HCT116 (cell line): ENCODE measurements at regions not wholly inside any gene's neighbourhood (a gene's known extent, or its start where the extent isn't known, plus 50 kb on each side); places are given as distances from the start of the nearest gene placed in this dataset.

Source experiments
- ATAC-seq: fragments of 200-7000 bp; cut with Tn5 transposase; 2 replicates; pipeline ENCODE4 v1.9.1; 2020; ENCODE audit warnings: mild to moderate bottlenecking, moderate library complexity
- BruUV-seq: library from RNA; stranded (reverse); fragments of 400-500 nt; replicated peaks from 2 replicates; lab custom pipeline; 2021; lab: Mats Ljungman, UMichigan
- CTCF ChIA-PET: fragments of 300-600 bp; sonication (Branson Sonifier 250); formaldehyde crosslinking; loops from one replicate; lab custom pipeline; 2021; ENCODE audit warnings: antibody characterized with exemption; lab: Charles Lee
- POLR2A ChIA-PET: fragments of 300-600, 350-600 bp; sonication (Branson Sonifier 250); formaldehyde crosslinking; loops from one replicate; lab custom pipeline; 2021; ENCODE audit warnings: antibody characterized with exemption; lab: Charles Lee
- RAD21 ChIA-PET, 2 experiments: fragments of 300-600 bp; sonication (Branson Sonifier 250); formaldehyde crosslinking; loops; one replicate each; lab custom pipeline; 2023; ENCODE audit warnings: low total read pairs in 2 of 2; ENCODE audit not compliant: uncharacterized antibody in 2 of 2, unreplicated experiment in 2 of 2, low non-redundant PET in 1 of 2; lab: Charles Lee
- DNase-seq: peaks from one replicate; pipeline ENCODE4 v3.0.0-alpha.2; 2010; ENCODE audit warnings: low read depth, low spot score
- H2AFZ ChIP-seq: fragments of 200-600 bp; shearing (Covaris generic), sonication (generic); 2 replicates; pipeline ENCODE4 v1.6.1; 2017; ENCODE audit warnings: low read depth, mixed run types, mixed read lengths, antibody characterized with exemption, low read length; ENCODE audit not compliant: poor library complexity, severe bottlenecking
- H3K27ac ChIP-seq: 2 replicates; pipeline ENCODE4 v1.5.1; 2012; ENCODE audit warnings: low read depth, low read length
- H3K27me3 ChIP-seq: fragments of 200-600 bp; sonication (generic); 2 replicates; pipeline ENCODE4 v1.6.1; 2016; ENCODE audit warnings: mixed run types, low read length, mixed read lengths; ENCODE audit not compliant: insufficient read depth
- H3K36me3 ChIP-seq, 2 experiments: fragments of 200-500 bp in 1 of 2; fragments of 200-600 bp in 1 of 2; sonication (Bioruptor generic) in 1 of 2; sonication (generic) in 1 of 2; 2 replicates each; pipeline versions ENCODE4 v1.5.1 to v1.6.1; 2014 to 2016; ENCODE audit warnings: low read length in 2 of 2, inconsistent platforms in 1 of 2, mixed read lengths in 1 of 2, mixed run types in 1 of 2; ENCODE audit not compliant: insufficient read depth in 2 of 2, control insufficient read depth in 1 of 2
- H3K4me1 ChIP-seq, 2 experiments: fragments of 200-600 bp in 1 of 2; sonication (generic) in 1 of 2; 2 replicates each; pipeline versions ENCODE4 v1.5.1 to v1.6.1; 2012 to 2017; ENCODE audit warnings: low read length in 2 of 2, inconsistent platforms in 1 of 2, mild to moderate bottlenecking in 1 of 2, mixed read lengths in 1 of 2, mixed run types in 1 of 2, moderate library complexity in 1 of 2; ENCODE audit not compliant: insufficient read depth in 2 of 2, control insufficient read depth in 1 of 2
- H3K4me2 ChIP-seq: fragments of 200-600 bp; sonication (generic); 2 replicates; pipeline ENCODE4 v1.6.1; 2017; ENCODE audit warnings: mixed run types, low read length, mixed read lengths
- H3K4me3 ChIP-seq, 2 experiments: fragments of 200-600 bp in 1 of 2; sonication (generic) in 1 of 2; replicated peaks in 1 of 2; 2 replicates each; pipeline ENCODE4 v1.5.1; 2011 to 2016; ENCODE audit warnings: low read length in 2 of 2, control low read depth in 1 of 2, low read depth in 1 of 2, mild to moderate bottlenecking in 1 of 2, mixed read lengths in 1 of 2, mixed run types in 1 of 2
- H3K79me2 ChIP-seq: fragments of 200-600 bp; sonication (generic); 2 replicates; pipeline ENCODE4 v1.6.1; 2017; ENCODE audit warnings: mild to moderate bottlenecking, mixed run types, low read length, moderate library complexity, mixed read lengths; ENCODE audit not compliant: insufficient read depth
- H3K9ac ChIP-seq: fragments of 200-600 bp; sonication (generic); 2 replicates; pipeline ENCODE4 v1.6.1; 2016; ENCODE audit warnings: low read length, mixed read lengths
- H3K9me2 ChIP-seq: fragments of 200-600 bp; sonication (generic), shearing (Covaris generic); 2 replicates; pipeline ENCODE4 v1.6.1; 2017; ENCODE audit warnings: mixed run types, mild to moderate bottlenecking, moderate library complexity; ENCODE audit not compliant: insufficient read depth
- H3K9me3 ChIP-seq, 2 experiments: fragments of 200-500 bp in 1 of 2; fragments of 200-600 bp in 1 of 2; sonication (Bioruptor generic) in 1 of 2; sonication (generic) in 1 of 2; 2 replicates each; pipeline ENCODE4 v1.6.1; 2014 to 2017; ENCODE audit warnings: low read length in 2 of 2, mixed read lengths in 2 of 2, inconsistent platforms in 1 of 2, low read depth in 1 of 2, mild to moderate bottlenecking in 1 of 2, mixed run types in 1 of 2, moderate library complexity in 1 of 2; ENCODE audit not compliant: control insufficient read depth in 1 of 2, insufficient read depth in 1 of 2
- H4K20me1 ChIP-seq: fragments of 200-600 bp; sonication (generic), shearing (Covaris generic); 2 replicates; pipeline ENCODE4 v1.6.1; 2017; ENCODE audit warnings: mixed run types, mild to moderate bottlenecking, moderate library complexity; ENCODE audit not compliant: insufficient read depth
- EZH2 ChIP-seq: fragments of 200-600 bp; sonication (generic); IDR thresholded peaks from 2 replicates; pipeline ENCODE4 v1.6.1; 2017; ENCODE audit warnings: antibody characterized with exemption, mixed run types
- EZH2phosphoT487 ChIP-seq: fragments of 200-600 bp; IDR thresholded peaks from 2 replicates; pipeline ENCODE4 v1.6.1; 2018; ENCODE audit warnings: antibody characterized with exemption, borderline replicate concordance
- POLR2A ChIP-seq: IDR thresholded peaks from 2 replicates; pipeline ENCODE4 v1.7.0; 2011; ENCODE audit warnings: borderline replicate concordance; ENCODE audit not compliant: insufficient read depth, insufficient read length; ENCODE audit errors: extremely low read depth
- TCF7L2 ChIP-seq: IDR thresholded peaks from 2 replicates; pipeline ENCODE4 v1.7.0; 2011; ENCODE audit warnings: borderline replicate concordance, inconsistent platforms; ENCODE audit not compliant: insufficient read depth, insufficient read length; ENCODE audit errors: extremely low read depth
- intact Hi-C: fragments of 100-400 bp; cut with micrococcal nuclease; formaldehyde crosslinking; loops from 2 replicates; pipeline ENCODE4 v1.10.0; 2022
- TF ChIP-seq, protein P1 (sequence below): IDR thresholded peaks from 2 replicates; pipeline ENCODE4 v1.6.1; 2011; ENCODE audit warnings: mild to moderate bottlenecking, low read length, moderate library complexity; ENCODE audit not compliant: insufficient replicate concordance; ENCODE audit errors: extremely low read depth
- TF ChIP-seq, protein P2 (sequence below): IDR thresholded peaks from 2 replicates; pipeline ENCODE4 v1.6.1; 2012

DNA sequence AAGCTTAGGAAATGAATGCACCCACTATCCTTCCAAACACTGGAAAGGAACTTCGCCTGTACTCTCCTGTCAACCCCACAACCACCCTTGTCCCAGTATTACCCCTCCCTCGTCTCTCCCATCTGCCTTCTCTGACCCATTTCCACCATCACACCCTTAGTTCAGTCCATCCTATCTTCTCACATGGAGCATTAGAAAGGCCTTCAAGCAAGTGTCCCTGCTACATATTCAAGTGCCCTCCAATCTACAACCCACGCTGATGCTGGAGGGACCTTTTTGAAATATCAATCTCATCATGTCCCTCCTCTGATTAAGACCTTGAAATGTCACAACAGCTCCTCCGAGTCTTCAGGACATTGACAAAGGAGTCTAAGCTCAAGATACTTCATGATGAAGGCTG lies 133.8 kb upstream of the CCL2 start (continued):
- TF ChIP-seq, protein P1, sequence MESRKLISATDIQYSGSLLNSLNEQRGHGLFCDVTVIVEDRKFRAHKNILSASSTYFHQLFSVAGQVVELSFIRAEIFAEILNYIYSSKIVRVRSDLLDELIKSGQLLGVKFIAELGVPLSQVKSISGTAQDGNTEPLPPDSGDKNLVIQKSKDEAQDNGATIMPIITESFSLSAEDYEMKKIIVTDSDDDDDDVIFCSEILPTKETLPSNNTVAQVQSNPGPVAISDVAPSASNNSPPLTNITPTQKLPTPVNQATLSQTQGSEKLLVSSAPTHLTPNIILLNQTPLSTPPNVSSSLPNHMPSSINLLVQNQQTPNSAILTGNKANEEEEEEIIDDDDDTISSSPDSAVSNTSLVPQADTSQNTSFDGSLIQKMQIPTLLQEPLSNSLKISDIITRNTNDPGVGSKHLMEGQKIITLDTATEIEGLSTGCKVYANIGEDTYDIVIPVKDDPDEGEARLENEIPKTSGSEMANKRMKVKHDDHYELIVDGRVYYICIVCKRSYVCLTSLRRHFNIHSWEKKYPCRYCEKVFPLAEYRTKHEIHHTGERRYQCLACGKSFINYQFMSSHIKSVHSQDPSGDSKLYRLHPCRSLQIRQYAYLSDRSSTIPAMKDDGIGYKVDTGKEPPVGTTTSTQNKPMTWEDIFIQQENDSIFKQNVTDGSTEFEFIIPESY = no peak
- no peak for TF ChIP-seq TCF7L2
- TF ChIP-seq, protein P2, sequence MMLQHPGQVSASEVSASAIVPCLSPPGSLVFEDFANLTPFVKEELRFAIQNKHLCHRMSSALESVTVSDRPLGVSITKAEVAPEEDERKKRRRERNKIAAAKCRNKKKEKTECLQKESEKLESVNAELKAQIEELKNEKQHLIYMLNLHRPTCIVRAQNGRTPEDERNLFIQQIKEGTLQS = no peak
- TF ChIP-seq, all 23 proteins: peak for 0

DNA sequence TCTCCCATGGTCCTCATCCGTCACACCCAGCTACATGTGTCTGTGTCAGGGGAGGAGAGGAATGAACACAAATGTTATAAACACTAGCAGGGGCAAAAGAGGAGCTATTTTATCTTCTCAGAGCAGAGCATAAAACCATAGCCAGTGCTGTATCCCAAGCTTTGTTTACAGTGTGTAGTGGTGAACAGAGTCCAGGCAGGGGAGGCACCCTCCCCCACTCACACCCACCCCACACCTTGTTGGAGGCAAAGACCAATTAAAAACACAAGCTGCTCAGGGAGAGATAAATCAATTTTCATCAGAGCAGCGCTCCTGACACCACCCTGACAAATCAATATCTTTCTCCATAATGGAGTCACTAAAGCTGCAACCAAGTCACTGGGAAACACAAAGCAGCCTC lies 132.6 kb upstream of the CCL2 start:
- Histone ChIP-seq H3K36me3 (no peaks in the 10 kb centered on the region), H3K9me2 (no peaks in the 10 kb centered on the region), H3K4me3 (no peak overlapping the region), H3K27me3 (no peaks in the 10 kb centered on the region), H3K79me2 (no peaks in the 10 kb centered on the region), H3K4me1 (no peaks in the 10 kb centered on the region), H3K4me2 (no peak overlapping the region), H4K20me1 (no peaks in the 10 kb centered on the region), H3K27ac (no peak overlapping the region), H2AFZ (no peak overlapping the region), H3K9ac (no peak overlapping the region), H3K9me3 (peaks cover 0 to 9% of the 10 kb centered on the region in 2 experiments; a peak in 1 of 4 replicates)
- intact Hi-C loops = no loop called here
- ChIA-PET CTCF (no interaction called here), POLR2A (no interaction called here), RAD21 (no interaction called here)
- BruUV-seq = no TSS peak
- ATAC-seq (no peak), DNase-seq (no peak)
- TF ChIP-seq EZH2phosphoT487 (no peak), EZH2 (no peak), POLR2A (no peak)
